K562 (cell line): ENCODE measurements at regions not wholly inside any gene's neighbourhood (a gene's known extent, or its start where the extent isn't known, plus 50 kb on each side); places are given as distances from the start of the nearest gene placed in this dataset.

Experiments used
- ATAC-seq: fragments of 200-7000 bp; cut with Tn5 transposase; 3 replicates; pipeline ENCODE4 v1.9.1; 2020; ENCODE audit warnings: moderate library complexity
- BruUV-seq: library from RNA; stranded (reverse); fragments of 400-500 nt; replicated peaks from 2 replicates; lab custom pipeline; 2021; lab: Mats Ljungman, UMichigan
- CTCF ChIA-PET: fragments of 300-600 bp; formaldehyde crosslinking; extraction: SDS; loops from one replicate; lab custom pipeline; 2021; ENCODE audit warnings: low intra/inter-chr PET ratio; lab: Yijun Ruan, JAX
- POLR2A ChIA-PET: fragments of 300-600, 350-650 bp; sonication (Branson Sonifier 250); formaldehyde crosslinking; extraction: SDS; loops from one replicate; lab custom pipeline; 2021; ENCODE audit warnings: antibody characterized with exemption, inconsistent platforms; lab: Yijun Ruan, JAX
- DNase-seq, 4 experiments: peaks; one replicate each; pipeline versions ENCODE4 v3.0.0 to v3.0.0-alpha.2; 2011 to 2018; ENCODE audit warnings: low spot score in 3 of 4, mixed read lengths in 3 of 4; ENCODE audit errors: extremely low read depth in 1 of 4
- FAIRE-seq: peaks from 2 replicates; lab custom pipeline; 2011; peaks lifted over from hg19 to GRCh38; lab: Jason Lieb, UNC
- H2AFZ ChIP-seq: 2 replicates; pipeline ENCODE4 v1.6.0; 2011; ENCODE audit warnings: low read depth, low read length, control low read depth, inconsistent platforms
- H3K27ac ChIP-seq: fragments of 200-600 bp; 3 replicates; pipeline ENCODE4 v1.8.0; 2011; ENCODE audit warnings: low read depth, mild to moderate bottlenecking, control low read depth, inconsistent platforms, low read length, moderate library complexity, mixed read lengths; ENCODE audit errors: extremely low read depth
- H3K27me3 ChIP-seq, 2 experiments: fragments of 300-600 bp in 1 of 2; 2 replicates in 1 of 2; 3 replicates in 1 of 2; pipeline versions ENCODE4 v1.6.0 to v1.8.0; 2011; ENCODE audit warnings: inconsistent platforms in 2 of 2, low read length in 2 of 2, mild to moderate bottlenecking in 1 of 2, mixed read lengths in 1 of 2, moderate library complexity in 1 of 2; ENCODE audit not compliant: control insufficient read depth in 2 of 2, insufficient read depth in 2 of 2
- H3K36me3 ChIP-seq: fragments of 300-600 bp; 3 replicates; pipeline ENCODE4 v1.8.0; 2011; ENCODE audit warnings: mild to moderate bottlenecking, low read length, inconsistent platforms; ENCODE audit not compliant: control insufficient read depth, insufficient read depth
- H3K4me1 ChIP-seq, 2 experiments: fragments of 200-600 bp in 1 of 2; replicated peaks in 1 of 2; 2 replicates in 1 of 2; 3 replicates in 1 of 2; pipeline versions ENCODE4 v1.5.1 to v1.8.0; 2011; ENCODE audit warnings: inconsistent platforms in 2 of 2, low read length in 2 of 2, mild to moderate bottlenecking in 1 of 2, mixed read lengths in 1 of 2, moderate library complexity in 1 of 2; ENCODE audit not compliant: control insufficient read depth in 2 of 2, insufficient read depth in 2 of 2
- H3K4me2 ChIP-seq: 2 replicates; pipeline ENCODE4 v1.6.1; 2011; ENCODE audit warnings: low read length, control low read depth, inconsistent platforms, mixed read lengths; ENCODE audit not compliant: insufficient read depth
- H3K4me3 ChIP-seq: fragments of 200-600 bp; sonication (generic), shearing (Covaris generic); 2 replicates; pipeline ENCODE4 v1.5.1; 2016; ENCODE audit warnings: control low read depth, inconsistent platforms
- H3K79me2 ChIP-seq: fragments of 200-600 bp; 3 replicates; pipeline ENCODE4 v1.8.0; 2011; ENCODE audit warnings: low read length, inconsistent platforms; ENCODE audit not compliant: control insufficient read depth, insufficient read depth
- H3K9ac ChIP-seq, 2 experiments: 2 replicates each; pipeline versions ENCODE4 v1.6.0 to v1.6.1; 2011; ENCODE audit warnings: low read depth in 2 of 2, low read length in 2 of 2, control low read depth in 1 of 2, inconsistent platforms in 1 of 2, mild to moderate bottlenecking in 1 of 2, mixed read lengths in 1 of 2; ENCODE audit not compliant: insufficient read depth in 1 of 2
- H3K9me1 ChIP-seq: one replicate; pipeline ENCODE4 v1.6.0; 2011; ENCODE audit warnings: inconsistent platforms, mild to moderate bottlenecking, low read length, moderate library complexity; ENCODE audit not compliant: control insufficient read depth, insufficient read depth
- H3K9me3 ChIP-seq: replicated peaks from 2 replicates; pipeline ENCODE4 v1.5.1; 2011; ENCODE audit warnings: low read depth, low read length, inconsistent platforms; ENCODE audit not compliant: control insufficient read depth, insufficient read depth
- H4K20me1 ChIP-seq: replicated peaks from 2 replicates; pipeline ENCODE4 v1.6.1; 2011; ENCODE audit warnings: low read length, inconsistent platforms, mixed read lengths; ENCODE audit not compliant: control insufficient read depth, insufficient read depth
- ATF1 ChIP-seq, 2 experiments: fragments of 450-650 bp in 1 of 2; IDR thresholded peaks; 2 replicates each; pipeline ENCODE4 v1.6.1; 2016; ENCODE audit warnings: missing compliant biosample characterization in 1 of 2, missing genetic modification characterization in 1 of 2
- FOXK2 ChIP-seq, 2 experiments: fragments of 450-650 bp; IDR thresholded peaks in 1 of 2; conservative IDR thresholded peaks in 1 of 2; 2 replicates each; pipeline ENCODE4 v1.6.1; 2016; ENCODE audit warnings: low read depth in 2 of 2, mild to moderate bottlenecking in 1 of 2
- HINFP ChIP-seq: fragments of 450-650 bp; conservative IDR thresholded peaks from 2 replicates; pipeline ENCODE4 v1.6.1; 2016; ENCODE audit warnings: missing genetic modification characterization, low read depth, mild to moderate bottlenecking, control low read depth, missing compliant biosample characterization
- KDM1A ChIP-seq, 2 experiments: fragments of 450-650 bp; IDR thresholded peaks; 2 replicates each; pipeline ENCODE4 v1.6.1; 2016; ENCODE audit warnings: mild to moderate bottlenecking in 2 of 2
- MTA2 ChIP-seq: fragments of 450-650 bp; IDR thresholded peaks from 2 replicates; pipeline ENCODE4 v1.6.1; 2016; ENCODE audit warnings: low read depth
- ZBTB8A ChIP-seq: fragments of 450-650 bp; IDR thresholded peaks from 2 replicates; pipeline ENCODE4 v1.6.1; 2018; ENCODE audit warnings: mild to moderate bottlenecking, moderate library complexity; ENCODE audit not compliant: partially characterized antibody
- ZKSCAN1 ChIP-seq: fragments of 150-350 bp; IDR thresholded peaks from 2 replicates; pipeline ENCODE4 v1.6.1; 2016; ENCODE audit warnings: low read depth, low read length
- ZNF274 ChIP-seq: IDR thresholded peaks from 2 replicates; pipeline ENCODE4 v1.6.1; 2011; ENCODE audit warnings: low read depth, mild to moderate bottlenecking, low read length, moderate library complexity, borderline replicate concordance
- ZNF512 ChIP-seq: IDR thresholded peaks from 2 replicates; pipeline ENCODE4 v1.6.1; 2016; ENCODE audit warnings: missing genetic modification characterization, missing compliant biosample characterization
- WGBS: fragments of 100-300 bp; shearing (Covaris generic); methylation state at CpG from one replicate; pipeline ENCODE4 v1.1.6; 2016; ENCODE audit warnings: low coverage, mixed read lengths; ENCODE audit not compliant: insufficient coverage; ENCODE audit errors: missing lambda C conversion rate; 5-methylcytosine and 5-hydroxymethylcytosine counted together
- in situ Hi-C: fragments of 300-500 bp; cut with MboI; formaldehyde crosslinking; loops from 4 replicates; pipeline ENCODE4 v1.15.0; 2018; ENCODE audit warnings: inconsistent platforms, mixed read lengths
- intact Hi-C: fragments of 100-400 bp; cut with micrococcal nuclease; formaldehyde crosslinking; loops from 2 replicates; pipeline ENCODE4 v1.14.2; 2022
- TF ChIP-seq, protein P1 (sequence below): fragments of 250-450 bp; sonication (Bioruptor Pico); IDR thresholded peaks from 2 replicates; pipeline ENCODE4 v1.8.0; 2021; ENCODE audit warnings: moderate library complexity, mild to moderate bottlenecking, inconsistent platforms

DNA sequence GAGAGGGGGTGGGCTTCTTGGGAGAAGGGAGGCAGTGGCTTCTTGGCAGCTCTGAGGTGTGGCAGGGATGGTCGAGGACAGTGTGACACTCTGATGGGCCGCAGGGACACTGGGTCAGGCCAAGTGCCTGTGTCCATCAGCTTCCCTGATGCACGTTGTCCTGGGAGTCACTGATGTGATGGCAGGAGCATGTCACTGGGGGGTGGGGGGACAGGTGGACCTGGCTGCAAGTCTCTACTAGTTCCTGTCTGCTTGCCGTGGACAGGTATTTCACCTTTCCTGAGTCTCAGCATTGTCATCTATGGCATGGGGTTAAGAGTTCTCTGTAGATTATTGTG, 592.9 kb downstream of the TBC1D22A start:
- Histone ChIP-seq H4K20me1 (no peaks in the 10 kb centered on the region), H3K79me2 (no peaks in the 10 kb centered on the region), H3K9me1 (no peaks in the 10 kb centered on the region), H3K36me3 (no peaks in the 10 kb centered on the region), H3K27ac (no peak overlapping the region), H3K9ac (no peak overlapping the region), H3K4me2 (no peak overlapping the region), H2AFZ (no peak overlapping the region), H3K27me3 (0 out of 5 replicates have a peak, but pooled peaks cover 0 to 5% of the 10 kb centered on the region in 2 experiments), H3K9me3 (no peaks in the 10 kb centered on the region), H3K4me3 (no peak overlapping the region), H3K4me1 (no peaks in the 10 kb centered on the region)
- FAIRE-seq: no peak
- DNase-seq: no peak
- no peak for ATAC-seq
- no TSS peak for BruUV-seq
- 0% methylated on average over 1 of the region's 4 CpGs for WGBS
- ChIA-PET CTCF (no interaction called here), POLR2A (no interaction called here)
- intact Hi-C loops (no loop called here), in situ Hi-C loops (no loop called here)
- TF ChIP-seq ZKSCAN1 (no peak), FOXK2 (conservative IDR thresholded peaks at IDR 0.05 in 1 of 2, IDR thresholded peaks at IDR 0.05 in 1 of 2; ENCODE audit: low read depth in 2 of 2) (no peak), ATF1 (CRISPR knock-in tag; IDR thresholded peaks at IDR 0.05) (no peak), ATF1 (tag; IDR thresholded peaks at IDR 0.05) (no peak), ZBTB8A (no peak), KDM1A (IDR thresholded peaks at IDR 0.05) (no peak), ZNF274 (no peak), HINFP (tag) (no peak), ZNF512 (tag) (no peak), MTA2 (no peak)
- TF ChIP-seq, protein P1, sequence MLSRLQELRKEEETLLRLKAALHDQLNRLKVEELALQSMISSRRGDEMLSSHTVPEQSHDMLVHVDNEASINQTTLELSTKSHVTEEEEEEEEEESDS: no peak
